NB4 (cell line): ENCODE measurements at regions not wholly inside any gene's neighbourhood (a gene's known extent, or its start where the extent isn't known, plus 50 kb on each side); places are given as distances from the start of the nearest gene placed in this dataset.

ENCODE experiments used
- DNase-seq: peaks from one replicate; pipeline ENCODE4 v3.0.0; 2010; ENCODE audit warnings: low read depth
- H3K4me3 ChIP-seq: one replicate; pipeline ENCODE4 v1.5.1; 2011; ENCODE audit warnings: mild to moderate bottlenecking, low read depth, low read length, moderate library complexity
- MYC ChIP-seq: IDR thresholded peaks from 2 replicates; pipeline ENCODE4 v1.6.1; 2011; ENCODE audit warnings: low read depth, low read length
- POLR2A ChIP-seq: IDR thresholded peaks from 2 replicates; pipeline ENCODE4 v1.6.1; 2011; ENCODE audit warnings: mild to moderate bottlenecking; ENCODE audit not compliant: insufficient read length; ENCODE audit errors: extremely low read depth
- TF ChIP-seq, protein P1 (sequence below): IDR thresholded peaks from one replicate; pipeline ENCODE4 v1.5.1; 2012; ENCODE audit warnings: low read depth, low read length
- TF ChIP-seq, protein P2 (sequence below): IDR thresholded peaks from 2 replicates; pipeline ENCODE4 v1.6.1; 2011; ENCODE audit warnings: low read depth, low read length

DNA sequence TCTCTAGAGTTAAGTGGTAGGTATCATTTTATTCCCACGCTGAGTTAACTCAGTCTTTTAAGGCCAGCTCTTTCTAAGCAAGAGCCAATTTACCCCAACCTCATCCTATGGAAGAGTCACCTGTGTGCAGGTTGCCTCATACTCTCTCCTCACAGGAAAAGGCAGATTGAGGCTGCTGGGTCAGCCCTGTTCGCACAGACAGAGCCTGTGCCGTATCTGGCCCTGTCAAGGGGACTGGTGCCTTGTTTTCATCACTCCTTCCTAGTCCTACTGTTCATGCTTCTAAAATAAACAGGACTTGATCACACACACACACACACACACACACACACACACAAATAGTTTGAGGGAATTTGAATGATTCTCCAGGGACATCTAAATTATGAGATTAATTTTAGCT is 285.0 kb downstream of the SLC6A15 start:
- TF ChIP-seq, protein P1, sequence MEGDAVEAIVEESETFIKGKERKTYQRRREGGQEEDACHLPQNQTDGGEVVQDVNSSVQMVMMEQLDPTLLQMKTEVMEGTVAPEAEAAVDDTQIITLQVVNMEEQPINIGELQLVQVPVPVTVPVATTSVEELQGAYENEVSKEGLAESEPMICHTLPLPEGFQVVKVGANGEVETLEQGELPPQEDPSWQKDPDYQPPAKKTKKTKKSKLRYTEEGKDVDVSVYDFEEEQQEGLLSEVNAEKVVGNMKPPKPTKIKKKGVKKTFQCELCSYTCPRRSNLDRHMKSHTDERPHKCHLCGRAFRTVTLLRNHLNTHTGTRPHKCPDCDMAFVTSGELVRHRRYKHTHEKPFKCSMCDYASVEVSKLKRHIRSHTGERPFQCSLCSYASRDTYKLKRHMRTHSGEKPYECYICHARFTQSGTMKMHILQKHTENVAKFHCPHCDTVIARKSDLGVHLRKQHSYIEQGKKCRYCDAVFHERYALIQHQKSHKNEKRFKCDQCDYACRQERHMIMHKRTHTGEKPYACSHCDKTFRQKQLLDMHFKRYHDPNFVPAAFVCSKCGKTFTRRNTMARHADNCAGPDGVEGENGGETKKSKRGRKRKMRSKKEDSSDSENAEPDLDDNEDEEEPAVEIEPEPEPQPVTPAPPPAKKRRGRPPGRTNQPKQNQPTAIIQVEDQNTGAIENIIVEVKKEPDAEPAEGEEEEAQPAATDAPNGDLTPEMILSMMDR: no peak
- TF ChIP-seq MYC (no peak), POLR2A (no peak)
- TF ChIP-seq, protein P2, sequence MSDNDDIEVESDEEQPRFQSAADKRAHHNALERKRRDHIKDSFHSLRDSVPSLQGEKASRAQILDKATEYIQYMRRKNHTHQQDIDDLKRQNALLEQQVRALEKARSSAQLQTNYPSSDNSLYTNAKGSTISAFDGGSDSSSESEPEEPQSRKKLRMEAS: no peak
- no peak overlapping the region for H3K4me3 ChIP-seq
- DNase-seq: no peak

DNA sequence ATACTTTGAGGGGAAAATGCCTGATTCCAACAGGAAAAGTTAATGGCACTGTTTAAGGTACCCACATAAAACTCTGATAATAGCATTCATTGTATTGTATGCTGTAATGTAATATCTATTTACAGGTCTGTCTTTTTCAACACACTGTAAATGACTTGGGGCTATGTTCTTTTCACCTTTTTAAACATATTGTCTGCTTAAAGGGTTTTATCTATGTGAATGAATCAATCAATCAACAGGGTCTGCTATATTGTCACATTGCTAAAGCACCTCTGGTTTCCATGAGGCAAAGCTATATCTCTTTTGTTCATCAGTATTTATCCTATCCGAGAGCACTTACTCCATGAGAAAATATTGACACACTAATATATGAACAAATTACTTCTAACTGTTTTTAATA is 288.0 kb downstream of the SLC6A15 start:
- no peak for TF ChIP-seq MYC
- TF ChIP-seq, protein P1: no peak
- TF ChIP-seq, protein P2: no peak
- TF ChIP-seq POLR2A: no peak
- H3K4me3 ChIP-seq: no peak overlapping the region
- DNase-seq: no peak

DNA sequence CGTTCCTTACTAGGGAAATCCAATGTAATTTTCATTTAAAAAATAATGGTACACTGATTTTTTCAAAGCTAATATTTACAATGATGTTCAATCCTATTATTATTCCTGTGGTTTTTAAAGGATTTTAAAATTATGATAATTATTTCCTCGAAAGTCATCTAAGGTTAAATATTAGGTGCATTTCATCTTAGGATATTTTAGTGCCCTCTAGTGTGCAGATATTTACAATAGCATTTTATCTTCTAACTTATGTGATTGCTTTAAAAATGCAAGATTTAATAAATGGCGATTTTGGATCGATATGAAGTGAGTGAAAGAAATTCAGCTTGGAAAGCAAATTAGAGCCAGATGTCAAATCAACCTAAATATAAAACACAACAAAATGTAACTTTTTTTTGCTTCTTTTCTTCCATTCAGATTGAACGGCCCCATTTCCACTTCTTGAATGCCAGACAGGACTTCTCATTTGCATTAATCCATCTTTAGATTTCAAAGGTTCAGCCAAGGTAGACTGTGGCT is 293.5 kb downstream of the SLC6A15 start:
- no peak for DNase-seq
- TF ChIP-seq, protein P1: no peak
- TF ChIP-seq POLR2A: no peak
- TF ChIP-seq, protein P2: no peak
- no peak overlapping the region for H3K4me3 ChIP-seq

DNA sequence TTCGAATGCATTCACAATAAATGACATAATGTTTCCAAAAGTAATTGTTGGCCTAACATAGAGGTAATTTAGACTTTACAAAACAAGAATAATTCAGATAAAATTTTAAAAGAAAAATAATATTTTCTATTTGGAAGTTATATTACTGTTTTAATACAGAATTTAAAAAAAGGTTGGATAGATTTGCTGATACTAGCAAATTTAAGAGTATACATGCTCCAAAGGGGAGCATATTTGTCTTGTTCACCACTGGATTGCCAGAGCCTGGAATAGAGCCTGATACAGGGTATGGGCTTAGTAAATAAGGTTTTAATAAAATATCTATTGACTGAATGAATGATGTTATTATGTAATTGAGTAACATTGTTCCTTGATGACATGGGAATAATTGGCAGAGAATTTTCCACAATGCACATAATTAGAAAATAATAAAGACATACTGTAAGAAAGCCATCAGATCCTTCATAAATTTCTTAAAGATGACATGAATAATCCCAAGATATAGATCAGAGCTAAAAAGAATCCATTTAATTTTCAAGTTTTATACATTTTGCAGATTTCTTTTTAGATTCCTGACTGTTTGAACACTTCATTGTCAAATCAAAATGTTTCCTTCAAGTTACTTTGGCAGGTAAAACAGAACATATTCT is 305.3 kb downstream of the SLC6A15 start:
- H3K4me3 ChIP-seq: no peak overlapping the region
- TF ChIP-seq MYC (no peak), POLR2A (no peak)
- TF ChIP-seq, protein P2: no peak
- TF ChIP-seq, protein P1: no peak
- DNase-seq: no peak

DNA sequence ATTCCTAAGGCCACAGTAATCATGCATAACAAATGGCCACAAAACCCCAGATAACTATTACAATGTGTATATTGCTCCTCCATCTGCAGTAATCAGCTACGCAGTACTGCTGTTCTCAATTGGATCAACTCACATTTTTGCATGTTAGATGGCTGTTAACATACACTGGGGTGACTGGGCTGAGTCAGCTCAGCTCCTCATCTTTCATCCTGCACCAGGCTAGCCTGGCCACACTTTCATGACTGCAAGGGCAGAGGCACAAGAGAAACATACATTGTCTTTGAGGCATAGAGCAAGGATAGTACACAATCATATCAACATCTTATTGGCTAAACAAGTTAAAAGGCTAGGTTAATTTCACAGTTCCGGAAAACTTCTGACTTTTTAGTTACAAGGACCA is 306.6 kb downstream of the SLC6A15 start:
- TF ChIP-seq POLR2A: no peak
- TF ChIP-seq MYC: no peak
- TF ChIP-seq, protein P2: no peak
- TF ChIP-seq, protein P1: no peak
- H3K4me3 ChIP-seq: no peak overlapping the region
- DNase-seq: no peak
